ENCODE measurements at regions not wholly inside any gene's neighbourhood (a gene's known extent, or its start where the extent isn't known, plus 50 kb on each side); places are given as distances from the start of the nearest gene placed in this dataset.
"Not testable (repeated sequence)": the region's sequence is repeated elsewhere in the genome, so short reads cannot be mapped to it uniquely, and the experiment has no call there.

- ChIA-PET CTCF (no interaction called here), POLR2A (ENCODE audit: unreplicated experiment) (no interaction called here)
- no peaks in the 10 kb centered on the region for H3K36me3 ChIP-seq (ENCODE audit: low read depth)
- BruUV-seq (replicated peaks) = no TSS peak
- no peaks in the 10 kb centered on the region for H3K9me3 ChIP-seq (ENCODE audit: insufficient read depth, low read depth)
- H3K79me2 ChIP-seq (ENCODE audit: low read depth) = no peaks in the 10 kb centered on the region
- DNase-seq = no peak
- H3K4me3 ChIP-seq = no peak overlapping the region
- no peaks in the 10 kb centered on the region for H3K27me3 ChIP-seq (ENCODE audit: insufficient read depth, low read depth)
- H3F3A ChIP-seq (ENCODE audit: insufficient read depth, low read depth) = no peaks in the 10 kb centered on the region
- H3K9me2 ChIP-seq (ENCODE audit: insufficient read depth) = no peaks in the 10 kb centered on the region
- TF ChIP-seq CTCF (conservative IDR thresholded peaks at IDR 0.05) = no peak
- TF ChIP-seq EZH2 (IDR thresholded peaks at IDR 0.05; ENCODE audit: low read depth) = no peak
- no peaks in the 10 kb centered on the region for H4K20me1 ChIP-seq (ENCODE audit: insufficient read depth)
- no peaks in the 10 kb centered on the region for H3K4me1 ChIP-seq (replicated peaks; ENCODE audit: insufficient read depth)
- H3K27ac ChIP-seq = no peak overlapping the region
- H2AFZ ChIP-seq = no peak overlapping the region
- intact Hi-C loops (cut with micrococcal nuclease; ENCODE audit: unreplicated experiment) = no loop called here
- H3K4me2 ChIP-seq = no peak overlapping the region
Observed at GRCh38 chr1:86641318-86641717, 63.1 kb upstream of the SH3GLB1 start.

- H3K36me3 ChIP-seq (ENCODE audit: low read depth); BruUV-seq (replicated peaks); H3K9me2 ChIP-seq (ENCODE audit: insufficient read depth); CTCF ChIA-PET; H3K4me3 ChIP-seq; H2AFZ ChIP-seq; H3K4me1 ChIP-seq (replicated peaks; ENCODE audit: insufficient read depth); H3K27ac ChIP-seq; H3K79me2 ChIP-seq (ENCODE audit: low read depth); H4K20me1 ChIP-seq (ENCODE audit: insufficient read depth); intact Hi-C loops (cut with micrococcal nuclease; ENCODE audit: unreplicated experiment); H3K9me3 ChIP-seq (ENCODE audit: insufficient read depth, low read depth); H3K4me2 ChIP-seq; H3K27me3 ChIP-seq (ENCODE audit: insufficient read depth, low read depth); DNase-seq; H3F3A ChIP-seq (ENCODE audit: insufficient read depth, low read depth): not testable (repeated sequence)
- POLR2A ChIA-PET (ENCODE audit: unreplicated experiment) = interaction anchor here (0.5 kb wide), 1 partner anchor 1282 kb away, joined by 5 read pairs; no protein-coding TSS in a partner anchor
Observed at GRCh38 chr1:86644655-86645054, 59.7 kb upstream of the SH3GLB1 start.

GRCh38 chr1:86645851-86646250 is 58.5 kb upstream of the SH3GLB1 start:
- Histone ChIP-seq H3K4me3 (no peak overlapping the region), H3K4me1 (replicated peaks; ENCODE audit: insufficient read depth) (no peaks in the 10 kb centered on the region; the same call in 1 of the 2 replicates), H3K36me3 (ENCODE audit: low read depth) (no peaks in the 10 kb centered on the region), H3K79me2 (ENCODE audit: low read depth) (no peaks in the 10 kb centered on the region), H2AFZ (no peak overlapping the region), H3K27ac (no peak overlapping the region), H4K20me1 (ENCODE audit: insufficient read depth) (no peaks in the 10 kb centered on the region), H3K9me3 (ENCODE audit: insufficient read depth, low read depth) (no peaks in the 10 kb centered on the region), H3F3A (ENCODE audit: insufficient read depth, low read depth) (no peaks in the 10 kb centered on the region), H3K27me3 (ENCODE audit: insufficient read depth, low read depth) (no peaks in the 10 kb centered on the region), H3K4me2 (no peak overlapping the region), H3K9me2 (ENCODE audit: insufficient read depth) (no peaks in the 10 kb centered on the region)
- ChIA-PET CTCF (no interaction called here), POLR2A (ENCODE audit: unreplicated experiment) (no interaction called here)
- TF ChIP-seq EZH2 (IDR thresholded peaks at IDR 0.05; ENCODE audit: low read depth) = no peak
- no peak for DNase-seq
- intact Hi-C loops (cut with micrococcal nuclease; ENCODE audit: unreplicated experiment) = no loop called here
- BruUV-seq (replicated peaks) = no TSS peak

GRCh38 chr1:86646256-86646655 is 58.1 kb upstream of the SH3GLB1 start:
- Histone ChIP-seq H3F3A (ENCODE audit: insufficient read depth, low read depth) (no peaks in the 10 kb centered on the region), H3K4me3 (no peak overlapping the region), H3K9me2 (ENCODE audit: insufficient read depth) (no peaks in the 10 kb centered on the region), H3K79me2 (ENCODE audit: low read depth) (no peaks in the 10 kb centered on the region), H3K27me3 (ENCODE audit: insufficient read depth, low read depth) (no peaks in the 10 kb centered on the region), H3K36me3 (ENCODE audit: low read depth) (no peaks in the 10 kb centered on the region), H3K27ac (no peak overlapping the region), H3K4me1 (replicated peaks; ENCODE audit: insufficient read depth) (no peaks in the 10 kb centered on the region; the same call in 1 of the 2 replicates), H4K20me1 (ENCODE audit: insufficient read depth) (no peaks in the 10 kb centered on the region), H3K9me3 (ENCODE audit: insufficient read depth, low read depth) (no peaks in the 10 kb centered on the region), H3K4me2 (no peak overlapping the region), H2AFZ (no peak overlapping the region)
- intact Hi-C loops (cut with micrococcal nuclease; ENCODE audit: unreplicated experiment) = no loop called here
- no peak for DNase-seq
- TF ChIP-seq CTCF (conservative IDR thresholded peaks at IDR 0.05) (no peak), EZH2 (IDR thresholded peaks at IDR 0.05; ENCODE audit: low read depth) (no peak)
- POLR2A ChIA-PET (ENCODE audit: unreplicated experiment) = no interaction called here
- CTCF ChIA-PET = no interaction called here
- BruUV-seq (replicated peaks) = no TSS peak

All from PC-9 (cell line).